GM21390 (cell line): ENCODE measurements at regions not wholly inside any gene's neighbourhood (a gene's known extent, or its start where the extent isn't known, plus 50 kb on each side); places are given as distances from the start of the nearest gene placed in this dataset.
"Not testable (repeated sequence)": the region's sequence is repeated elsewhere in the genome, so short reads cannot be mapped to it uniquely, and the experiment has no call there.

Source experiments
- ATAC-seq: cut with Tn5 transposase; IDR thresholded peaks from one replicate; pipeline ENCODE4 v1.9.1; 2021; ENCODE audit not compliant: unreplicated experiment

DNA sequence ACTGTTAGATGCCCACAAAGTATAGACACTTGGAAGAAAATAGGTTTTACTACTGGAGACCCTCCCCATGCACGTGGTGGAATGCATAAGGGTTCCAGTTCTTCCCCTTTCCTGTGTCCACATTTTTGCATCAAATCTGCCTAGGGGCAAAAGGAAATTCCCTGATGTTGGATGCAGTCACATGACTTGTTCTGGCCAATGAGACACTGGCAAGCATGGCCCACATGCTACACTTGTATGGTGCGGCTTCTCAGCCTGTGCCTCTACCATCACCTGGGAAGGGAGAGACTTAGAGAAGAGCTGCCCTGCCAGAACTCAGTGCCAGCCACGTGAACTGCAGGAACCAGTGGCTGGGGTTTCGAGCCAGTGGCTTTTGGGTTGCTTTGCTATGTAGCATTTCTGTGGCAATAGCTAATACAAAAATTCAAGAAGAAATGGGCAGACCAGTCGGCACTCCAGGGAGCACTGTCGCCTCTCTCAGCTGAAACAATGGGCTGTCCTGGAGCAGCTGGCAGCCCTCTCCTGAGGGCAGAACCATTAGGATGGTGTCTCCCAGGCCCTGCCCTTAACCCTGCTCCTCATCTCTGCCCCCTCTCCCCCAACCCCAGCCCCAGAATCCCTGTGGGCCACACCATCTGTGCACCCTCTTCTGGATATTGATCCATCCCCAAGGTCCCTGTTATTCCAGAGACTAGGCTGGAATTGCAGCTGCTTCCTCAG is 634.0 kb downstream of the UQCRFS1 start:
- ATAC-seq: no peak

DNA sequence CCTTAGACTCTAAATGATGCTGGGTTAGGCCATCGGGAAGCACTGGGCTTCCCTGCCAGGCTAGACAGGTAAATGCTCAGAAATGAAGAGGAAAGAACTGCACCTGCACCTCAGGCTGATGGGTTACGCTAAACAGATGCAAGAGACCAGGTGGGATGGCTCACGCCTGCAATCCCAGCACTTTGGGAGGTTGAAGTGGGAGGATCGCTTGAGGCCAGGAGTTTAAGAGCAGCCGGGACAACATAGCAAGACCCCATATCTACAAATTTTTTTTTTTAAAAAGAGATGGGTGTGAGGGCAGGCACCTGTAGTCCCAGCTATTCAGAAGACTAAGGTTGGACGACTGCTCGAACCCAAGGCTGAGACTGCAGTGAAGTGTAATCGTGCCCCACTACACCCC is 634.7 kb downstream of the UQCRFS1 start:
- no peak for ATAC-seq

DNA sequence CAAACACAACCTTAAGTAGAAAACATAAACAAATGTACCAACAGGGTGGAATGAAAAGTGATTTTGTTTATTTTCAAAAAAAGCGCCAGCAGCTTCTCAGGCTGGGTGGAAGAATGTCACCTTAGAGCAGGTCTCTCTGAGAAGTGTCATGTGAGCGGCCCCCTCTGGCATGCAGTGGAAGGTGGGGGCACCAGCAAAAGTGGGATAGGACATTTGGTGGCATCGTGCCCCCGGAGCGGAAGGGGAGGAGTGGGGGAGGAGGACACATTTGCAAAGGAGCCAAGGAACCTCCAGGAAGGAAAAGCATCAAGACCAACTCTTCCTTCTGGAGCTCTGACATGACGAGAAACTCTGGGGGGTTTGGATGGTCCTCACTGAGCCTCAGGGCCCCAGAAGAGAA is 635.3 kb downstream of the UQCRFS1 start:
- ATAC-seq: no peak

DNA sequence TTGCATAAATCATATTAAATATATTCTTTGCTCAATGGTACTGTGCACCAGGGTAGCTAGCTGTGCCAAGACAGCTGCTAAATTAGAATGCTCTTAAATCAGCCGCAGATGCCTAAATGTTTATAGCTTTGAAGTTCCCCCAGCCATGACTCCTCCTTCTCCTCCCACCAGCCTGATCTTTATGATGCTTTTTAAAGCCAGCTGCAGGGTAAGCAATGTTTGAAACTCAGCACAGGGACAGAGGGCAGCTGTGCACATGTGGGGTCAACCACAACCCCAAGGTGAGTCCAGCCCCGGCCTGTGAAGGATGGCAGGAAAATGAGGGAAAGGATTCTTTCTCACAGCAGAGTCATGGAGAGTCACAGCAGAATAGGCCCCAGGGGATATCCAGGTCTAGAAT is 635.7 kb downstream of the UQCRFS1 start:
- ATAC-seq: no peak

DNA sequence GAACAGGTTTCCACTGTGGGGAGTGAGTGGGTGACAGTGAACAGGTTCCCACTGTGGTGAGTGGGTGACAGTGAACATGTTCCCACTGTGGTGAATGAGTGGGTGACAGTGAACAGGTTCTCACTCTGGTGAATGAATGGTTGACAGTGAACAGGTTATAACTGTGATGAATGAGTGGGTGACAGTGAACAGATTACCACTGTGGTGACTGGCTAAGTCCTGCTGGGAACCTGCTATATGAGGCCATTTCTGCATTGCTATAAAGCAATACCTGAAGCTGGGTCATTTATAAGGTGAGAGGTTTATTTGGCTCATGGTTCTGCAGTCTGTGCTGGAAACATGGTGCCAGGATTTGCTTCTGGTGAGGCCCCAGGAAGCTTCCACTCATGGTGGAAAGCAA is 637.1 kb downstream of the UQCRFS1 start:
- ATAC-seq: no peak

DNA sequence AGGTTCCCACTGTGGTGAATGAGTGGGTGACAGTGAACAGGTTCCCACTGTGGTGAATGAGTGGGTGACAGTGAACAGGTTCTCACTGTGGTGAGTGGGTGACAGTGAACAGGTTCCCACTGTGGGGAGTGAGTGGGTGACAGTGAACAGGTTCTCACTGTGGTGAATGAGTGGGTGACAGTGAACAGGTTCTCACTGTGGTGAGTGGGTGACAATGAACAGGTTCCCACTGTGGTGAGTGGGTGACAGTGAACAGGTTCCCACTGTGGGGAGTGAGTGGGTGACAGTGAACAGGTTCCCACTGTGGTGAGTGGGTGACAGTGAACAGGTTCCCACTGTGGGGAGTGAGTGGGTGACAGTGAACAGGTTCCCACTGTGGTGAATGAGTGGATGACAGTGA is 637.6 kb downstream of the UQCRFS1 start:
- ATAC-seq: not testable (repeated sequence)

DNA sequence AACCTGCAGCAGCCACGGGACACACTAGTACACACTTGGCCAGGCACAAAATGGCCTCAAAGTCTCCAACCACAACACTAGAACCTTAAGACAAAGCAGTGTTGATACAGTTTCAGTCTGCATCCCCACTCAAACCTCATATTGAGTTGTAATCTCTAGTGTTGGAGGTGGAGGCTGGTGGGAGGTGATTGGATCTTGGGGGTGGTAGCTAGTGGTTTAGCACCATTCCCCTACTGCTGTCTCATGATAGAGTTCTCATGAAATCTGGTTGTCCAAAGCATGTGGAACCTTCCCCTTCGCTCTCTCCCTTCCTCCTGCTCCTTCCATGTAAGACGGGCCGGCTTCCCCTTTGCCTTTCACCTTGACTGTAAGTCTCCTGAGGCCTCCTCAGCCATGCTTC is 638.7 kb downstream of the UQCRFS1 start:
- ATAC-seq: no peak

DNA sequence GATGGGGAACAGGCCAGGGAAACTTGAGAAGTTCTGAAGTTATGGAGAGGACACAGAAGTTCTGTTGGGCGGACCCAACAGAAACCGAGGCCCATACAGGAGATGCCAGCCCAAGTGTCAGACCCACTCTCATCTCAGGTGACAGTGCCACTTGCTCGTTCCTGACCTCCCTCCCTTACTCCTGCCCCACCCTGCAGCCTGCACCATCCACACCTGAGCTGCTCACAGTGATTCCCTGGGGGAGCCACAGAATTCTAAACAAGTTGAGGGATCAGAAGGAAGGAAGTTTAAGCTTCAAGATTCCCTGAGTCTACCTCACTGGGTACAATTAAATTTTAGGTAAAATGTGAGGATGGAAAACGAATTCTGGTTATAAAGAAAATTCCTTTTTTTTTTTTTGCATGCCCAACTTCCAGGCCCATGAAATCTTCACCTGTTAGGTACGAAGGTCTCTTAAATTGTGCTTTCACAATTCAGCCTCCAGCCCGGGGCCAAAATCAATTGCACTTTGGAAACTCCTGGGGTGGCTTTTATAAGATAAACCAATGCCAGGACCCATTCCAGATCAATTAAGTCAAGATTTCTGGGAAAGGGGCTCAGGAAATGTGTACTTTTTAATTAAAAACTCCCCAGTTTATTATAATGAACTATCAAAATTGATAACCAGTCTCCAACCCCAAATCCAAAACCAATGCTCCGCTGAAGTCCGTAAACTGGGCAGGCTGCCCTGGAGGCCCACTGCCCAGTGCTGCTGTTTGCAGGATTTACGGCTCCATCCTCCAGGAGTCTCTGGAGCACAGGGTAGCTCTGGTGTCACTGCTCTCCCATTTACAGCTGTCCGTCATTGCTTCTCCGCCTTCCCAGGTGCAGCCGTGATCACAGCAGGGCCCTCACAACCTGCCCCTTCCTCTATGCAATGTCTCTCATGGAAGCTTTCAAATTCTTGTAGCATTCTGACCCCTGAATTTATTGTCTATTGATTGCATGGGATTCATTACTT is 643.5 kb downstream of the UQCRFS1 start:
- ATAC-seq: no peak

DNA sequence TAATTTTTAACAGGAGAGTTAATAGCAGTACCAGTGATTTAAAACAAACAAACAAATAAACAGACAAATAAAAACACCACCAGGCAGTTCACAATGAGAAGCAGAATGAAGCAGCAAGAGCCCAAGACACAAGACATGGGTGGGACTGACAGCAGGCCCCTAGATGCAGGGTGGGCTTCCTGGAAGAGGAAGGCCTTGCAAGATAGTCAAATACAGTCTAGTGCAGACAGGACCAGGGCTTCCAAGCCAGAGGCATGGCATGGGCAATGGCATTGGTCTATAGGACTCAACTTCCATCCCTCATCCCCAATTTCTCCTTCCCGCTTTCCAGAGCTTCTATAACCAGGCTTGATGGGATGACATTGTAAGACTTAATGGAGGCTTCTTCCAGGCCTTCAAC is 645.1 kb downstream of the UQCRFS1 start:
- ATAC-seq: no peak

DNA sequence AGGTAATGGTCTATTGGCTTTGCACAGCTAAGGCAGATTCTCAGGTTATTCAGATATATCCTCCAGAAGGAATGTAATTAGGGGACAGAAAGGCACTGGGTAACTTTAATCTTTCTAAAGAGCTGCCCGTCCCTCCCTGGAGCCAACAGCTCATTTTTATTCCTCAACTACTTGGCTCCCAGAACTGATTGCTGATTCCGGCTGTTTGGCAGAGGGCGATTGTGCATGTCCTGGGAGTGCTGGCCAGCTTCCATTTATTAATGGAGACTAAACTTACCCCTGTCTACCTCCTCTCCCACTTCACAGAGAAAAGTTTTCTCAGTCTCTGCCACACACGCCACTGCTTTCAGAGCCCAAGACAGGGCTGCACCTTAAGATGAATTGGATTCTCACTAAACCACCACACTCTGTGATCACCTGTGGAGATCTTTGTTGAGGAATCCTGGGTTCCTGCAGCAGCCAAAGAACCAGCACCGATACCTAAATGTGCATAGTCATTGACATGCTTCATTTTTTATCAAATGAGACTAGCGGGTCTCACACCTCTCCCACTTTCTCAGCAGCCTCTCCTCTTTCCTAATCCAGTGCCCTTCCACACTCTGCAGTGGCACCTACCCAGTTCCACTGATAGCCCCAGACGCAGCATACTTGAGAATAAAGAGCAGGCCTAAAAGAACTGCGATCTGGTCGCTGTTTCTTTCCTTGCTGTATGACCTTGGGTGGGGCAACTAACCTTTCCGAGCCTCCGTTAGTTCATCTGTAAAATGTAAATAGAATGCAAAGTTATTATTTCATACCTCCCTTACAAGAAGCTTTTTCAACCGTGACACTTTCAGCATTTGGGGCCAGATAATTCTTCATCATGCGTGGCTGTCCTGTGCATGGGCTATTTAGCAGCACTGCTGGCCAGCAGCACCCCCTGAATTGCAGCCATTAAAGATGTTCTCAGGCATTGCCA is 648.7 kb downstream of the UQCRFS1 start:
- ATAC-seq: no peak

DNA sequence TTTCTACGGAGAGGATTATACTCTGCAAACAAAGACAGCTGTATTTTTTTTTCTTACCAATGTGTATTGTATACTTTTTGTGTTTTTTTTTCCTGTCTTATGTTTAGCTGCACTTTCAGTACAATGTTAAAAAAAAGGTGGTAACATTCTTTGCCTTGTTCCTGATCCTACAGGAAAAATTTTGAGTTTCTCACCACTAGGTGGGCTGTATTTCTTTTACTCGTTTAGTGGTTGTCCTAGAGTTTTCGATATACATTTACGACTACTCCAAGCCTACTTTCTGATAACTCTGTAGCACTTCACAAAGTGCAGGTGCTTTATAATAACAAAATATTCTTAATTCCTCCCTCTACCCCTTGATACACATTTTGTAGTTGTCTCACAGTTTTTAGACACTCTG is 652.2 kb downstream of the UQCRFS1 start:
- ATAC-seq: no peak

DNA sequence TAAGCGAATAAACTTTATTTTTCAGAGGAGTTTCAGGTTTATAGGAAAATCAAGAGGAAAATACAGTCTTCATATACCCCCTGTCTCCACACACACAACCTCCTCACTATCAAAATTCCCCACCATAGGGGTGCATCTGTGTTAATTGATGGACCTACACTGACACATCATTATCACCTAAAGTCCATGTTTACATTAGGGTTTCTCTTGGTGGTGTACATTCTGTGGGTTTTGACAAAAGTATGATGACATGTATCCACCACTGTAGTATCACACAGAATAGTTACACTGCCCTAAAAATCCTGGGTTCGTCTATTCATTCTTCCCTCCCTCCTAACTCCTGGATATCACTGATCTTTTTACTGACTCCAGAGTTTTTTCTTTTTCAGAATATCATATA is 654.2 kb downstream of the UQCRFS1 start:
- no peak for ATAC-seq

DNA sequence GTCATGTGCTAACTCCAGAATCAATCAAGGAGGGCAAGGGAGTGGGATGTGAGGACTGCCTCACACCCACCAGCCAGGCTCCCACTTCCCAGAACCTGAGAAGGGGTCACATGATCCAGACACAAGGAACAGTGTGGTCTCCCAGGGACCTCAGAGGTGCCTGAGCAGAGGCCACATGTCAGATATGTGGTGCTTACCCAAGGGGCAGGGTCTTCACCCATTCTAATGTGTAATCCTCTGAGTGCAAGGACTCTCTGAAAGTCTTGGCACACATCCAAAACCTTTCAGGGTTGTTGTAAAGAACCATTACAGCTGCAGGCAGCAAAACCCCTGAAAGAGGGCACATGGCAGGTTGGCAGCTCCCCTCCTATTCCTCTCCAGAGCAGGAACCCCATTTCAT is 656.6 kb downstream of the UQCRFS1 start:
- no peak for ATAC-seq

DNA sequence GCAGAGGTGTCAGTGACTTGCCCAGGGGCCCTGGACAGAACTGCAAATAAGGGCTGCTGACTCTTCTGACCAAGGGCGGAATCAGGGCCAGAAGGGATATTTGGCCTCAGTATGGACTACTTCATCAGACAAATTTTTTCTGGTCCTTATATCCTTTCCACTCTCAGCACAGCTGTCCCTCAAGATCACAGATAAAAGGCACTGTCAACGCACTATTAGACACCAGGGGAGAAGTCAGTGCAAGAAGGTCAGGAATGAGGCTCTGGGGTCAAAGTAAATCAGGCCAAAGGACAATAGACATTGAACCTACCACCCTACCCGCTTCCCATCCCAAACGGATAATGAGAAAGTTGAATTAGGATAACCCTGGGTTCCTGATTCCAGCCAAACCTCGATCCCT is 657.6 kb downstream of the UQCRFS1 start:
- ATAC-seq: no peak

DNA sequence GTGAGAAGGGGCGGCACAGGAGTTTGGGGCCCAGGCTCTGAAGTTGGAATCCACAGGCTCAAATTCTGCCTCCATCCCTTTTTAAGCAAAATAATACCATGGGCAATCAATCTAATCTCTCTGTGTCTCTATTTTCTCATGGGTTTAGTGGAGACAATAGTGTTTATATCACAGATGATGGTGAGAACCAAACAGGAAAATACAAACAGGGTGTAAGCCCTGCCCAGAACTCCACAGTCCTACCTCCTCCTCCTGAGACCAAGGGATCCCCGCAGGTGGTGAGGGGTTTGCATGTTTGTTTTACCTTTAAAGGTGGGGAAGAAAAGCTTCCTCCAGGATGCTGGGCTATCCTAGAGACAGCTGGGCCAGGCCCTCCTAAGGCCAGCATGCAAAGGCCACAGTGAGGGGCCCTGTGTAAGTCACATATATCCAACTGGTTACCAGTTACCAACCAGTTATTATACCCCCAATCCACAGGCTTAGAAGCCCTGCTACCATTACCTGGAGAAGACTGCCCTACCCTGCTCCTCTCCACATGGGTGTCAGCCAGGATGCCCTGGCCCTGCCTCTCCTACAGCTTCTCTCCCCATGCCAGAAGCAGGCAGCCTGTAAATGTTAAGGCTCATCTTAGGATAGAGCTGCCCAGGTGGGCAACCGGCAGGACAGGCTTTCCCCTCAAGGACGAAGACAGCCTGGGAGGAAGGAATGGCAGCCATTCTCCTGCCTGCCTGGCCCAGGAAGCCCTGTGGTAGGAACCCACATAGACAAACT is 658.4 kb downstream of the UQCRFS1 start:
- no peak for ATAC-seq

DNA sequence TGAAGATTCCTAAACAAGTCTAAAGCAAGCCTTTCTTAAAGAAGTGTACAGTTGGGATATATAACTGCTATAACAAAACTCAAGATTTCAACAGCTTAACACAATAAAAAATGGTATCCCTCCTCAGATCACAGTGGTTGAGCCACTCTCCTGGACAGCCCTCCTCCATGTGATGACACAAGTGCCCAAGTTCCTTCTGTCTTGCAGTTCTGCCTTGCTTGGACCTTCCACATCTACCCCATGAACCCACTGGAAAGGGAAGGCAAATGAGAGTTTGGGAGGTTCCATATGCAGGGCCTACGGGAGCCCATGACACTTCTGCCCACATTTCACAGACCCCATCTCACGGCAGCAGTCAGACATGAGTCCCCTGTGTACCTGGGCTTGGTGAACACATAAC is 659.2 kb downstream of the UQCRFS1 start:
- no peak for ATAC-seq

DNA sequence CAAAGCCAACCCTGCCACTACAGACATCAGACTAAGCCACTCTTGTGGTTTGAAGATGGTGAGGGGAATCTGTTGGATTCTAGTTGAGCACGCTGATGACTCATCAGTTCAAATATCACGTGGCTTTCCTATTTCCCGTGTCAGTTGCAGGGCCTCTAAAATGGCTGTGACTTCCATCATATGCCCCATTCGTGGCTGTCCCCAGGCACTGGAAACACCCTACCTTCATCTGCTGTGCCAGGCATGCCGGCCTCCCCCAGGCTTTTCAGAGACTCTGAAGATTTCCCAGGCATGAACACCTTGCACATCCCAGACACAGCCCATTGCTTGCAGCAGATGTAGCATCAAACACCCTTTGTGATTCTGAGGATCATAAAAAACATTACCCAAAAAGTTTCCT is 659.9 kb downstream of the UQCRFS1 start:
- ATAC-seq: no peak

DNA sequence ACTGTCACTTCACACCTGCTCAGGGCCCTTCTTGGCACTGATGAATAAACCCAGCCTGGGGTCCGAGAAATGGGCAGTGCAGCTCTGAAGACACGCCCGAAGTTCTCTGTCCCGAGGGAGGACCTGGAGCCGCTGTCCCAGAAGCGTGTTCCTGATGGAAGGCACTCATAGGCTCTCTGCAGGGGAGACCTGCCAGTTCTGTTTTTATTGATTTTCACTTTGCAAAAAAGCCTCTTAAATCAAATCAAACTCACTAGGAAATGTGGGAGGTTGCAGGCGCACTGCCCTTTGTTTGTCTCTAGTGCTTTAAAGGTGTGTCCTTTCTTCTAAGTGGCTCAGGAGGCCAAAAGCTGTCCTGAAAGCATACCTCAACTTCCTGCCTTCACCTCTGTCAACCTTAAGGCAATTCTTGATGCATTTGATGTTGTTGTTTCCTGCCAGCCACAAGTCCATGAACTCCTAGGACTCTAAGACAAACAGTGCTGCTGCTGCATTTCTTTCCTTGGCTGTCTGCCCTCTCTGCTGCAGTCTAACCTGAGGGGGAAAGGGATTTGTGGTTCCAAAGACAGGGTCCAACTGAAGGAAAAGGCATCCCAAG is 663.2 kb downstream of the UQCRFS1 start:
- ATAC-seq: no peak

DNA sequence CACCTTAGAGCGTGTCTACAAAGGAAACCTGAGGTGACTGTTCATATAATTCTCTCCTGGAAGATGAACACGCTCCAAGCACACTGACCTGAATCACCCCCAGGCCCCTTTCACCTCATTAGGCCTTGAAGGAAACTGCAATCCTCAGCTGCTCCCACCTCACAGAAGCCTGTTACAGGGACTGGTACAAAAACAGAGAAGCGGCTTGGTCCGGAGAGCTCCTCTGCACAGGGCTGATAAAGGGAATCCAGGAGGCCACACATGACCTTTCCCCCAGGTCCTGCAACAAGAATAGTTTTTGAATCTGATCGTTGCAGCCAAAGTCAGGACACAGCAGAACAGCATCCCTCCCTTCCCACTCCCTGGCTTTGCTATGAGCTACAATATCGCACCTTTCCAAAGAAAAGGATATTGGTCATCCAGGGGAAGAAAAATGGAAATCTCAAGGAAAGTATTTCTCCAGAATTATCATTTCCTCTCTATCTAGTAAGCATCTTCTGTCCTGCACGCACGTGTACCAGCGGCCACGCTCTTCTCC is 666.7 kb downstream of the UQCRFS1 start:
- no peak for ATAC-seq

DNA sequence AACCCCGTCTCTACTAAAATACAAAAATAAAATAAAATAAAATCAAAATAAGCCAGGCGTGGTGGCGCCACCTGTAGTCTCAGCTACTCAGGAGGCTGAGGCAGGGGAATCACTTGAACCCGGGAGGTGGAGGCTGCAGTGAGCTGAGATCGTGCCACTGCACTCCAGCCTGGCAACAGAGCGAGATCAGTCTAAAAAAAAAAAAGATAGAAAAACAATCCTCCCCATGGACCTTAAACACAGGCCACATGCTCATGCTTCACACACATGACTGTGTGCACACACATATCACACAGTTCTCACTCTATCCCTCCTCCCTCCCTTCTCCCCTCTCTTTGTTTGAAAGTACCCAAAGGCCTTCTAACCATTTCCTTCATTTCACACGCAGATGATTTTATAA is 667.6 kb downstream of the UQCRFS1 start:
- not testable (repeated sequence) for ATAC-seq
